HepG2 (cell line): ENCODE measurements at regions not wholly inside any gene's neighbourhood (a gene's known extent, or its start where the extent isn't known, plus 50 kb on each side); places are given as distances from the start of the nearest gene placed in this dataset.
"Not testable (repeated sequence)": the region's sequence is repeated elsewhere in the genome, so short reads cannot be mapped to it uniquely, and the experiment has no call there.

Source experiments
- ATAC-seq: fragments of 200-7000 bp; cut with Tn5 transposase; 3 replicates; pipeline ENCODE4 v1.9.1; 2020; ENCODE audit warnings: mild to moderate bottlenecking, moderate library complexity
- BruUV-seq: library from RNA; stranded (reverse); fragments of 400-500 nt; replicated peaks from 2 replicates; lab custom pipeline; 2021; lab: Mats Ljungman, UMichigan
- CTCF ChIA-PET: fragments of 300-600 bp; formaldehyde crosslinking; extraction: SDS; loops from one replicate; lab custom pipeline; 2021; ENCODE audit warnings: low total read pairs, inconsistent platforms, low intra/inter-chr PET ratio; lab: Yijun Ruan, JAX
- POLR2A ChIA-PET: fragments of 350-600 bp; sonication (Branson Sonifier 250); formaldehyde crosslinking; loops from one replicate; lab custom pipeline; 2020; ENCODE audit warnings: antibody characterized with exemption, inconsistent platforms; lab: Yijun Ruan, JAX
- DNase-seq: peaks from one replicate; pipeline ENCODE4 v3.0.0-alpha.2; 2015; ENCODE audit warnings: low spot score
- FAIRE-seq: peaks from 3 replicates; lab custom pipeline; 2011; peaks lifted over from hg19 to GRCh38; lab: Jason Lieb, UNC
- H2AFZ ChIP-seq: one replicate; pipeline ENCODE4 v1.6.1; 2011; ENCODE audit warnings: low read length, inconsistent platforms
- H3K27ac ChIP-seq: fragments of 300-600 bp; 3 replicates; pipeline ENCODE4 v1.8.0; 2011; ENCODE audit warnings: mixed run types, mild to moderate bottlenecking, mixed read lengths, low read length, inconsistent platforms; ENCODE audit not compliant: insufficient read depth; ENCODE audit errors: extremely low read length
- H3K27me3 ChIP-seq, 2 experiments: fragments of 200-600 bp in 1 of 2; 2 replicates in 1 of 2; 3 replicates in 1 of 2; pipeline versions ENCODE4 v1.6.0 to v1.8.0; 2011; ENCODE audit warnings: low read length in 2 of 2, mild to moderate bottlenecking in 2 of 2, moderate library complexity in 2 of 2, inconsistent platforms in 1 of 2; ENCODE audit not compliant: insufficient read depth in 2 of 2, control insufficient read depth in 1 of 2
- H3K36me3 ChIP-seq, 2 experiments: fragments of 200-600 bp in 1 of 2; replicated peaks in 1 of 2; 2 replicates in 1 of 2; 3 replicates in 1 of 2; pipeline versions ENCODE4 v1.5.1 to v1.8.0; 2011; ENCODE audit warnings: low read length in 2 of 2, inconsistent platforms in 1 of 2; ENCODE audit not compliant: insufficient read depth in 2 of 2, control insufficient read depth in 1 of 2
- H3K4me1 ChIP-seq: 2 replicates; pipeline ENCODE4 v1.5.1; 2012; ENCODE audit warnings: low read length, inconsistent platforms; ENCODE audit not compliant: insufficient read depth
- H3K4me2 ChIP-seq: 2 replicates; pipeline ENCODE4 v1.6.0; 2011; ENCODE audit warnings: low read depth, low read length, inconsistent platforms
- H3K4me3 ChIP-seq, 3 experiments: fragments of 200-600 bp in 1 of 3; sonication (generic), shearing (Covaris generic) in 1 of 3; replicated peaks in 1 of 3; 2 replicates each; pipeline ENCODE4 v1.5.1; 2011 to 2016; ENCODE audit warnings: low read length in 3 of 3, inconsistent platforms in 2 of 3, low read depth in 2 of 3, mild to moderate bottlenecking in 2 of 3, control low read depth in 1 of 3, mixed read lengths in 1 of 3; ENCODE audit not compliant: insufficient read depth in 1 of 3
- H3K79me2 ChIP-seq: one replicate; pipeline ENCODE4 v1.6.1; 2011; ENCODE audit warnings: low read length, inconsistent platforms; ENCODE audit not compliant: insufficient read depth
- H3K9ac ChIP-seq: 2 replicates; pipeline ENCODE4 v1.6.0; 2011; ENCODE audit warnings: mild to moderate bottlenecking, low read depth, low read length, inconsistent platforms; ENCODE audit not compliant: insufficient read depth
- H3K9me3 ChIP-seq: 2 replicates; pipeline ENCODE4 v1.5.1; 2012; ENCODE audit warnings: mild to moderate bottlenecking, low read length
- H4K20me1 ChIP-seq: 2 replicates; pipeline ENCODE4 v1.6.0; 2011; ENCODE audit warnings: inconsistent platforms, mild to moderate bottlenecking, low read length, moderate library complexity; ENCODE audit not compliant: insufficient read depth
- ZNF713 ChIP-seq: sonication (generic); formaldehyde crosslinking; IDR thresholded peaks from 2 replicates; pipeline ENCODE4 v1.4.0; 2020; ENCODE audit warnings: mild to moderate bottlenecking, missing genetic modification reagents
- WGBS: methylation state at CpG from one replicate; pipeline ENCODE4 v1.1.6; 2017; ENCODE audit warnings: low lambda C conversion rate; 5-methylcytosine and 5-hydroxymethylcytosine counted together
- in situ Hi-C: cut with HindIII; loops from 2 replicates; pipeline ENCODE4 v1.10.0; 2017; ENCODE audit warnings: low pct_unique_long_range_greater_than_20kb; ENCODE audit not compliant: extremely low pct_ligation_motif_present
- intact Hi-C: fragments of 100-400 bp; cut with micrococcal nuclease; formaldehyde crosslinking; loops from one replicate; pipeline ENCODE4 v1.10.0; 2022; ENCODE audit not compliant: unreplicated experiment

DNA sequence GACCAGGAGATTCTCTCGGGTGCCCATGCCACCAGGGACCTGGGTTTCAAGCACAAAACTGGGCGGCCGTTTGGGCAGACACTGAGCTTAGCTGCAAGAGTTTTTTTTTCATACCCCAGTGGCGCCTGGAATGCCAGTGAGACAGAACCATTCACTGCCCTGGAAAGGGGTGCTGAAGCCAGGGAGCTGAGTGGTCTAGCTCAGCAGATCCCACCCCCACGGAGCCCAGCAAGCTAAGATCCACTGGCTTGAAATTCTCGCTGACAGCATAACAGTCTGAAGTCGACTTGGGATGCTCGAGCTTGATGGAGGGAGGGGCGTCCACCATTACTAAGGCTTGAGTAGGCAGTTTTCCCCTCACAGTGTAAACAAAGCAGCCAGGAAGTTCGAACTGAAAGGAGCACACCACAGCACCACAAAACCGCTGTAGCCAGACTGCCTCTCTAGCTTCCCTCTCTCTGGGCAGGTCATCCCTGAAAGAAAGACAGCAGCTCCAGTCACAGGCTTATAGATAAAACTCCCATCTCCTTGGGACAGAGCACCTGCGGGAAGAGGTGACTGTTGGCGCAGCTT is 157.7 kb downstream of the GIPC2 start:
- POLR2A ChIA-PET, ATAC-seq, FAIRE-seq, DNase-seq, CTCF ChIA-PET, H2AFZ ChIP-seq, in situ Hi-C loops, H3K36me3 ChIP-seq, H3K27me3 ChIP-seq, H3K27ac ChIP-seq, H4K20me1 ChIP-seq, intact Hi-C loops, H3K9ac ChIP-seq, H3K4me2 ChIP-seq, H3K9me3 ChIP-seq, BruUV-seq, H3K4me3 ChIP-seq, H3K79me2 ChIP-seq, H3K4me1 ChIP-seq: not testable (repeated sequence)
- WGBS, result 67% methylated on average over 10 of the region's 13 CpGs

DNA sequence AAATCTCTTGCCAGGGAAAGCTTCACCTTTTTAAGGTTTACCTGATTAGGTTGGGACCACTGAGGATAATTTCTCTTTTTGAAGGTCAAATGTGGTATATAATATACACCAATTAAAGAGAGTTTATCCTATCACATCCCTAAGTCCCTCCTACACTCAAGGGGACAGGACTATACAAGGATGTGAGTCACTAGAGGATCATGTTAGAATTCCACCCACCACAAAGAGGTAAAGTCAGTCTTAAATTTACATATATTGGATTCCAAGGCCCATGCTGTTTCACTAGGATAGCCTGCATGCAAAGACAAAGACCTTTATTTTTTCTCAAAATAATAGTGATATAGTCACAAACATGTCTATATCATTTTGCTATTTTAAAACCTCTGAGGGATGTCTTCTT is 164.4 kb downstream of the GIPC2 start:
- ATAC-seq, result no peak
- Histone ChIP-seq H3K27me3 (no peaks in the 10 kb centered on the region), H3K9me3 (no peaks in the 10 kb centered on the region), H3K79me2 (no peaks in the 10 kb centered on the region), H3K27ac (no peak overlapping the region), H3K4me2 (no peak overlapping the region), H3K4me3 (no peak overlapping the region), H3K4me1 (no peaks in the 10 kb centered on the region), H2AFZ (no peak overlapping the region), H4K20me1 (no peaks in the 10 kb centered on the region), H3K9ac (no peak overlapping the region), H3K36me3 (no peaks in the 10 kb centered on the region)
- intact Hi-C loops (no loop called here), in situ Hi-C loops (no loop called here)
- TF ChIP-seq ZNF713 (CRISPR knock-in tag), result no peak
- no TSS peak for BruUV-seq
- CTCF ChIA-PET, result no interaction called here
- FAIRE-seq, result no peak
- POLR2A ChIA-PET, result no interaction called here
- DNase-seq, result no peak
